ENCODE measurements at regions not wholly inside any gene's neighbourhood (a gene's known extent, or its start where the extent isn't known, plus 50 kb on each side); places are given as distances from the start of the nearest gene placed in this dataset.

GRCh38 chr2:162932416-162932815 is 93.8 kb upstream of the KCNH7 start:
- no peak for DNase-seq

DNA sequence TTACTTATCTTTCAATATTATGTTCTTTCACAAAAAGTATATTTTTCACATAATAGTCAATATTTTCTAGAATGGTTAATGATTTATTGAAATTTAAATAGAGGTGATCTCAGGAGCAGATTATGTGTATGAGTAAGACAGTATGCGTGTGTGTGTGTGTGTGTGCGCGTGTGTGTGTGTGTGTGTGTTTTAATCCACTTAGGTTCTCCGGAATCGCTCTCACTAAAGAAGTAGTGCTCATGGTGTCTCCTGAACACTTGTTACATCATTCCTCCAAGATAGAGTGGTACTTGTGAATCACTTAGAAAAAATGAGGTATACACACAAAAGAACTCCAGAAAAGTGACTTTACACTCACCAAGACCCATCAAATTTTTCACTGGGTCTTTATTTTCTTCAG is 91.0 kb upstream of the KCNH7 start:
- no peak for DNase-seq

GRCh38 chr2:162928356-162928755 is 89.8 kb upstream of the KCNH7 start:
- peak in 2 of 3 donors; percentile 24 to 33 for DNase-seq

DNA sequence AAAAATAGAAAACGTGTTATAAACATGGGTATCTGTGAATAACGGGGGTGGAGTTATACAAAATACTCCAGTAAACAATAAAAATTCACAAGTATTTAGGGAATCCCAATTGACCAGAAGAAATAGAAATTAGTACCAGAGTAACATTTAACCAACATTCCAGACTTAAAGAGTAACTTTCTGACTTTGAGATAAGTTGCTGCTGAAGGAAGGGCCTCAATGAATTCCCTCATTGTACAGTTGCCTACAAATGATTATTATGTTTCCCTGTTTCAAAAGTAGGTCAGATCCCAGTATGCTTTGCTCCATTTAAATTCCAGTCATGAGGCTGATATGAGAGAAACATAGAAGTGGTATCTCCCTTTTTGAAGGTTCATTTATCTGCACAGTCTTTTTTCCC is 88.3 kb upstream of the KCNH7 start:
- no peak for DNase-seq

DNA sequence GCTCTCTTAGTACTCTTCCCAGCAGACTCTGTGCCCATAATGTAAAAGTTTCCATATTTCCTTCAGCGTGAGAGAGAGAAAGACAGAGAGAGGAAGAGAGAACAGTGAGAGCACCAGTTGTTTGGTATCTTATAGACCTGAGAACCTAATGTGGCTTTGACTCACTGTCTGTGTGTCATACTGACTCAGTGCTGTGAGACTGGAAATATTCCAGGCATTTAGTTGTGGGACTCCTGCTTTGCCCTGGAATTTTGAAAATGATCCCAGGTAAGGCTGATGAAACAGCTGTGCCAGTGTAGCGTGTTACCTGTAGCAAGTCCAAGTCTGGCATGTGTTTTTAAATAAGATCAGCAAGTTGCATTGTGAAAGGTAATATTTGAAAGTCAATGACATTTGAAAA is 87.9 kb upstream of the KCNH7 start:
- DNase-seq: no peak

DNA sequence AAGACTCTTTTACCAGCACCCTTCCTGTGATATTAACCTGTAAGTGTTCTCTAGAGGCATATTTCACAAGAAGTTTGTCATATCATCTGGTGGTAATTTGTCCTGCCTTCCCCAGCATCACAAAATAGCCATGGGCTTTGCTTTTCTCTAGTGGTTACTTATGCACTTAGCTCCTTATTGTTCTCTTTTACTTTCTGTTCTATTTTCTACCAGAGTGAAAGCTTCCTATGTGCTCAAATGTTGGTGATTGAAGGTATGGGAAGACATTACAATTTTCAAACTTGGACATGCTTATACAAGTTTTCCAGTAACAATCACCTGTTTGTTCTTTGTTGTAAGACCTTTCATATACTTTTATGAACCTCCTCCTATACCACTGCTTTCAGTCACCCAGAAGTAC is 87.0 kb upstream of the KCNH7 start:
- no peak for DNase-seq

DNA sequence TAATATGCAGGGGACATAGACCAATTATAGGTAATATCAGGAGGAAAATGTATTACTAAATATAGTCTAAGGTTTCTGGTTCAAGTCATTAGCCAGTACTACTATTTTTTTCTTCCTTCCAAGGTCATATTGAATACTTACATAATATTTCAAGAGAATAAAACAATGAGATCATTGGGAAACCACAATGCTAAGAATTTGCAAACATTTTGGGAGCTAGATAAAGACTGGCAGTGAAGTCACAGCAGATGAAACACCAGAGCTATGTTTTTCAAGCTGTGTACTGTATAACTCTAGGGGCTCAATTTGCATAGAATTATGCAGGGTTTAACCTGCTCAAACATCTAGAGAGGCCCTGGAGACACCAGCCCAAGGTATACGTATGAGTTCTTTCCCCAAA is 80.5 kb upstream of the KCNH7 start:
- DNase-seq: no peak

DNA sequence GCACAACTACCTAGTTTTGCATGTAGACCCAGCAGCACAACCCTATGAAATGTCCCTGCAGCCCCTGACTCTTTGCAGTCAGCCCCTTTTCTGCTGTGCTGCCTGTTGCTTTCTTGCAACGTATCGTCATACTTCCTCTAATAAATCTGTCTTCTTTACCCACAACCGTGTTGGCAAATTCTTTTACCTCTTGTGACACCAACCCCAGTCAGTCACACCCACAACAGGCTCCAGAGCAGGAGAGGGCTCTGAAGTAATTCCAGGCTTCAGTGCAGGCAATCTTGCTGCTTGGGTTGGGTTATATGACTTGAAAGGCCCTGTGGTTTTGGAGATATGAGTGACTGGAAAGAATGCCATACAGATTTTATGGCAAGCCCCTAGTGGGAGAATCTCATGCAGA is 79.1 kb upstream of the KCNH7 start:
- DNase-seq: peak in 1 of 3 donors; percentile 24

DNA sequence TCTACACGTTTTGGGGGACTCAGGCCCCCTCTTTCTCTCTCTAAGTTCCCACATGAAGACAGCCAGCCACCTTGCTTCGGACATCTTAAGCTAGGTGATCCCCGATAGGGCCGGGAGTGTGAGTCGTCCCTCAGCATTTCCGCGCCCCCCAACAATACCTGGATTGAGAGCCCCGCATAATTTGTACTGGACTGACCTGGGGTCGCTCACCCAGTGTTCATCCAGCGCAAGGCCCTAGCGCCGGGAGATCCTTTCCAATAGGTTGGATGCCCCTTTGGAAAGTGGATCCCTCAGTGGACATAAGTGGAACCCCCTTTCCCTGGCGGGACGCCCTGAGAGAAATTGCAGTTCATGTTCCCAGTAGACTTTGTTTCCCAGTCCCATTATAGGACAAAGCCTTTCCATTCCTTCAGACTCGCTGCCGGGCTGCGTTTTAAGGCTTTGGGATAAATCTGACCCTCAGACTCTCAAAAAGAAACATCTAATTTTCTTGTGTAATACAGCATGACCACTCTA is 77.8 kb upstream of the KCNH7 start:
- DNase-seq: no peak

DNA sequence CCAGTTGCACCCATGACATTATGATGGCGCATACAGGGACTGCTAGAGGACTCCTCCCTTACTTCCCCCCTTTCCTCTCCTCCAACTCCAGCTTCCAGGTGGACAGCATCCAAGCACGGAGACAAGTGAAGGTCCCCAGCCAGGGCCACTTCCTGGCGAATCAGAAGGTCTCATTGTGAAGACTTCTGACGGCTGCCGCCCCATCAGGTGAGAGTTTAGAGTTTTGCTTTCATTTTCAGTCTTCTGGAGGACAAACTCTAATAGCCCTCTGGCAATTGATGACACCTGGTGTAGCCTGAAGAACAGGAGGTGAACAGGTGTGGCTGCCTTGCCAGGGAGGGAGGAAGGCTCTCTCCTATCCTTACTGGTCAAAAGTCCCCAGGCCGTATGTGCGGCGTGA is 77.3 kb upstream of the KCNH7 start:
- no peak for DNase-seq

- DNase-seq: no peak
These were observed 75.6 kb upstream of the KCNH7 start for GRCh38 chr2:162914161-162914560.

- DNase-seq: no peak
These were observed 74.2 kb upstream of the KCNH7 start for GRCh38 chr2:162912787-162913186.

- no peak for DNase-seq
These were observed 70.0 kb upstream of the KCNH7 start for GRCh38 chr2:162908567-162908966.

DNA sequence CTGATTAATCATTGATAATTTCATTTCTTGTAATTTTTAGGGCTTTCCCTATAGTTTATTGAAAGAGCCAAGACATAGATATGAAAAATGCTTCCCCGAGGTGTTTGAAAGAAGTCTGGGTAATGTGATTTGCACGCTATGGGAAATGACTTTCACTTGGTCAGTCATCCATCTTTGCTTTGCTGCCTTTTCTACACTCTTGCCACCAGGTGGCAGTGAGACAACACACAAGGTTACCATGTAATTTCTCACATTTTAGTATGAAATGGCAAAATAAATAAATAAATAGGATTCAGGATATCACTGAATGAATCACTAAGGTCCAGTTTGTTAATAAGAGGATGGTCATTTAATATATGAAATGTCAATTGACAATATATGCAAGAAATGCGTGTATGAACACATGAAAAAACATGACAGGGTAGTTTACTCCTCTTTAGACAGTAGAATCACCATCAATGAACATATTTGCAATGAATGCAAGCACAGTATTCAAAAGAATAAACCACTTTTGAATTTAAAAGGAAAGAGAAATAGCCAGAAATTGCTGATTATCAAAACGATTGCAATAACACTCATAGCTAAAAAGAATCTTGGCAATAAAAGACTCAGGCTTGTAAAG is 52.2 kb upstream of the KCNH7 start:
- peak; percentile 55 to 69 (median 64) for DNase-seq

GRCh38 chr2:162888652-162889051 is 50.1 kb upstream of the KCNH7 start:
- no peak for DNase-seq

All from suppressor macrophage treated with lipopolysaccharide for 1 hour (primary cell).